ENCODE measurements at regions not wholly inside any gene's neighbourhood (a gene's known extent, or its start where the extent isn't known, plus 50 kb on each side); places are given as distances from the start of the nearest gene placed in this dataset.

DNA sequence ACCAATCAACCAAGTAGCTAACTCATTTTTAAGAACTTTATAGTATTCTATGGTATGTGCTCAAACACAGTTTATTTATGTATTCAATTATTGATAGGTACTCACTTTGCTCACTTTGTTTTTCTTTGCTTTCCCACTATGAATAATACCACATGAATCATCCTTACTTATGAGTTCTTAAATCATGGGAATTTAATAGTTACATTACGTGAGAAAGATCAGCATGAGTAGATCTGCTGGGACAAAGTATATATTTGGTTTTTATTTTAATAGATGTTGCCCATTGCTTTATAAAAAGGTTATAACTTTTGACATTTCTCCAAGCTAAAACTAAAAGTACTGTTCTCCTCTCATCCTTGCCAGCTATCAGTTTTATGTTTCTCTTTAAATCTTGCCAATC lies 390.7 kb downstream of the LRATD1 start:
- 0% methylated on average over 1 of the region's 1 CpG for WGBS (ENCODE audit: insufficient coverage, insufficient replicate concordance, low lambda C conversion rate, missing lambda C conversion rate)
- POLR2A ChIA-PET, result no interaction called here

More for the DNA sequence above, 390.7 kb downstream of the LRATD1 start:
- DNase-seq (ENCODE audit: low read depth, low spot score) (no peak), ATAC-seq (no peak), FAIRE-seq (no peak)
- H3K9ac ChIP-seq (ENCODE audit: control insufficient read depth, insufficient read depth, low read length), result no peak overlapping the region
- in situ Hi-C loops (cut with MboI) (no loop called here), intact Hi-C loops (cut with micrococcal nuclease; ENCODE audit: unreplicated experiment) (no loop called here)
- RAD21 ChIA-PET (ENCODE audit: unreplicated experiment), result no interaction called here
- no peaks in the 10 kb centered on the region for H3K79me2 ChIP-seq (ENCODE audit: control insufficient read depth, insufficient read depth, low read length)
- no peaks in the 10 kb centered on the region for H3K4me1 ChIP-seq (ENCODE audit: control insufficient read depth, insufficient read depth, low read length)
- no peak overlapping the region for H3K4me2 ChIP-seq (ENCODE audit: control insufficient read depth, insufficient read depth)
- no peak overlapping the region for H3K27ac ChIP-seq (ENCODE audit: control insufficient read depth, insufficient read depth)
- BruUV-seq (replicated peaks), result no TSS peak
- H4K20me1 ChIP-seq (ENCODE audit: control insufficient read depth, insufficient read depth), result no peaks in the 10 kb centered on the region
- CTCF ChIA-PET, result no interaction called here
- H3K4me3 ChIP-seq, result no peak overlapping the region
- TF ChIP-seq, protein P1, sequence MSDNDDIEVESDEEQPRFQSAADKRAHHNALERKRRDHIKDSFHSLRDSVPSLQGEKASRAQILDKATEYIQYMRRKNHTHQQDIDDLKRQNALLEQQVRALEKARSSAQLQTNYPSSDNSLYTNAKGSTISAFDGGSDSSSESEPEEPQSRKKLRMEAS (IDR thresholded peaks at IDR 0.05; ENCODE audit: low read depth, low read length), result no peak
- TF ChIP-seq RCOR1 (conservative IDR thresholded peaks at IDR 0.05; ENCODE audit: low read depth, low read length) (no peak), NFYA (IDR thresholded peaks at IDR 0.05; ENCODE audit: borderline replicate concordance, low read depth, low read length) (no peak), NFXL1 (IDR thresholded peaks at IDR 0.05; ENCODE audit: borderline replicate concordance) (no peak), BCL11A (IDR thresholded peaks at IDR 0.05; ENCODE audit: low read depth, low read length) (no peak), NRF1 (conservative IDR thresholded peaks at IDR 0.05; ENCODE audit: low read depth, low read length) (no peak)
- TF ChIP-seq, protein P2, sequence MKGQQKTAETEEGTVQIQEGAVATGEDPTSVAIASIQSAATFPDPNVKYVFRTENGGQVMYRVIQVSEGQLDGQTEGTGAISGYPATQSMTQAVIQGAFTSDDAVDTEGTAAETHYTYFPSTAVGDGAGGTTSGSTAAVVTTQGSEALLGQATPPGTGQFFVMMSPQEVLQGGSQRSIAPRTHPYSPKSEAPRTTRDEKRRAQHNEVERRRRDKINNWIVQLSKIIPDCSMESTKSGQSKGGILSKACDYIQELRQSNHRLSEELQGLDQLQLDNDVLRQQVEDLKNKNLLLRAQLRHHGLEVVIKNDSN (IDR thresholded peaks at IDR 0.05; ENCODE audit: borderline replicate concordance, extremely low read length, insufficient read depth, low read depth, low read length), result no peak
- TF ChIP-seq, protein P3, sequence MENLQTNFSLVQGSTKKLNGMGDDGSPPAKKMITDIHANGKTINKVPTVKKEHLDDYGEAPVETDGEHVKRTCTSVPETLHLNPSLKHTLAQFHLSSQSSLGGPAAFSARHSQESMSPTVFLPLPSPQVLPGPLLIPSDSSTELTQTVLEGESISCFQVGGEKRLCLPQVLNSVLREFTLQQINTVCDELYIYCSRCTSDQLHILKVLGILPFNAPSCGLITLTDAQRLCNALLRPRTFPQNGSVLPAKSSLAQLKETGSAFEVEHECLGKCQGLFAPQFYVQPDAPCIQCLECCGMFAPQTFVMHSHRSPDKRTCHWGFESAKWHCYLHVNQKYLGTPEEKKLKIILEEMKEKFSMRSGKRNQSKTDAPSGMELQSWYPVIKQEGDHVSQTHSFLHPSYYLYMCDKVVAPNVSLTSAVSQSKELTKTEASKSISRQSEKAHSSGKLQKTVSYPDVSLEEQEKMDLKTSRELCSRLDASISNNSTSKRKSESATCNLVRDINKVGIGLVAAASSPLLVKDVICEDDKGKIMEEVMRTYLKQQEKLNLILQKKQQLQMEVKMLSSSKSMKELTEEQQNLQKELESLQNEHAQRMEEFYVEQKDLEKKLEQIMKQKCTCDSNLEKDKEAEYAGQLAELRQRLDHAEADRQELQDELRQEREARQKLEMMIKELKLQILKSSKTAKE (IDR thresholded peaks at IDR 0.05; ENCODE audit: low read depth, poor library complexity, severe bottlenecking), result no peak
- H3K9me3 ChIP-seq (replicated peaks; ENCODE audit: control insufficient read depth, insufficient read depth, low read length), result no peaks in the 10 kb centered on the region
- SMC1A ChIA-PET (ENCODE audit: uncharacterized antibody, unreplicated experiment), result no interaction called here
- H2AFZ ChIP-seq (ENCODE audit: control insufficient read depth, low read depth, low read length), result no peak overlapping the region
- H3K36me3 ChIP-seq (ENCODE audit: control insufficient read depth in 2 of 2, insufficient read depth in 2 of 2, low read length in 1 of 2), result no peaks in the 10 kb centered on the region
- no peaks in the 10 kb centered on the region for H3K27me3 ChIP-seq (replicated peaks in 1 of 2; ENCODE audit: control insufficient read depth in 2 of 2, insufficient read depth in 2 of 2, low read length in 1 of 2)

Data from GM12878 (cell line).